CD4-positive, alpha-beta T cell (primary cell): ENCODE measurements at regions not wholly inside any gene's neighbourhood (a gene's known extent, or its start where the extent isn't known, plus 50 kb on each side); places are given as distances from the start of the nearest gene placed in this dataset.

ENCODE experiments used
- ATAC-seq: fragments of 200-7000 bp; cut with Tn5 transposase; one replicate; pipeline ENCODE4 v1.10.0; 2022; ENCODE audit warnings: mild to moderate bottlenecking; ENCODE audit not compliant: poor library complexity
- CTCF ChIA-PET: fragments of 350-600 bp; sonication (Branson Sonifier 250); formaldehyde crosslinking; loops from one replicate; lab custom pipeline; 2021; ENCODE audit warnings: antibody characterized with exemption, inconsistent platforms; lab: Charles Lee
- POLR2A ChIA-PET: fragments of 350-600 bp; sonication (Branson Sonifier 250); formaldehyde crosslinking; loops from one replicate; lab custom pipeline; 2021; ENCODE audit warnings: antibody characterized with exemption, inconsistent platforms; lab: Charles Lee
- DNase-seq, 14 experiments: peaks; one replicate each; pipeline ENCODE4 v3.0.0-alpha.2; 2013 to 2020; ENCODE audit warnings: mixed read lengths in 2 of 14
- H3K27ac ChIP-seq, 2 donors: one replicate each; pipeline versions ENCODE4 v1.5.1 to v1.7.0; 2013; ENCODE audit warnings: low read length in 2 of 2, low read depth in 1 of 2, mild to moderate bottlenecking in 1 of 2
- H3K27me3 ChIP-seq, 2 experiments: 1 replicate in 1 of 2; 2 replicates in 1 of 2; pipeline versions ENCODE4 v1.6.1 to v1.7.0; 2013; ENCODE audit warnings: low read length in 2 of 2, control low read depth in 1 of 2, mild to moderate bottlenecking in 1 of 2, moderate library complexity in 1 of 2; ENCODE audit not compliant: insufficient read depth in 2 of 2, control insufficient read depth in 1 of 2
- H3K36me3 ChIP-seq: one replicate; pipeline ENCODE4 v1.6.1; 2013; ENCODE audit warnings: low read length, control low read depth; ENCODE audit not compliant: insufficient read depth
- H3K4me1 ChIP-seq: one replicate; pipeline ENCODE4 v1.6.1; 2013; ENCODE audit warnings: low read length, control low read depth; ENCODE audit not compliant: insufficient read depth
- H3K4me3 ChIP-seq: one replicate; pipeline ENCODE4 v1.5.1; 2013; ENCODE audit warnings: mild to moderate bottlenecking, low read length, moderate library complexity
- H3K9me3 ChIP-seq, 2 experiments: 1 replicate in 1 of 2; 2 replicates in 1 of 2; pipeline versions ENCODE4 v1.6.1 to v1.7.0; 2013; ENCODE audit warnings: low read length in 2 of 2, mild to moderate bottlenecking in 2 of 2, control low read depth in 1 of 2, moderate library complexity in 1 of 2; ENCODE audit not compliant: control insufficient read depth in 1 of 2, insufficient read depth in 1 of 2
- H3K27ac Mint-ChIP-seq: one replicate; pipeline ENCODE4 v1.8.0; 2020; ENCODE audit warnings: mixed read lengths
- H3K27me3 Mint-ChIP-seq: one replicate; pipeline ENCODE4 v1.8.0; 2021; ENCODE audit warnings: mixed read lengths
- H3K36me3 Mint-ChIP-seq: one replicate; pipeline ENCODE4 v1.8.0; 2021; ENCODE audit warnings: low read depth, mixed read lengths
- H3K4me1 Mint-ChIP-seq: one replicate; pipeline ENCODE4 v1.8.0; 2021; ENCODE audit warnings: low read depth, mixed read lengths
- H3K4me3 Mint-ChIP-seq: one replicate; pipeline ENCODE4 v1.8.0; 2020; ENCODE audit warnings: mild to moderate bottlenecking, mixed read lengths
- H3K9me3 Mint-ChIP-seq: one replicate; pipeline ENCODE4 v1.8.0; 2020; ENCODE audit warnings: mixed read lengths
- CTCF ChIP-seq: fragments of 200-600 bp; IDR thresholded peaks from one replicate; pipeline ENCODE4 v1.8.0; 2022; ENCODE audit warnings: antibody characterized with exemption, mild to moderate bottlenecking
- intact Hi-C, 2 experiments: fragments of 100-400 bp; cut with DNase I in 1 of 2; cut with micrococcal nuclease in 1 of 2; formaldehyde crosslinking; loops; one replicate each; pipeline versions ENCODE4 v1.15.1 to v1.9.0; 2023 to 2025; cut with DNase I, micrococcal nuclease

GRCh38 chr20:54763366-54763765 is 288.0 kb downstream of the DOK5 start:
- H3K4me1 ChIP-seq: no peaks in the 10 kb centered on the region
- no peak overlapping the region for H3K27ac ChIP-seq
- peaks cover 3% of the 10 kb centered on the region for H3K9me3 Mint-ChIP-seq
- H3K4me3 ChIP-seq: no peak overlapping the region
- DNase-seq (no peak), ATAC-seq (no peak)
- no peak overlapping the region for H3K27ac Mint-ChIP-seq
- peaks cover 0 to 5% of the 10 kb centered on the region in 2 experiments for H3K9me3 ChIP-seq
- TF ChIP-seq CTCF: no peak
- no peak overlapping the region for H3K4me3 Mint-ChIP-seq
- ChIA-PET CTCF (no interaction called here), POLR2A (no interaction called here)
- no peaks in the 10 kb centered on the region for H3K27me3 ChIP-seq
- H3K4me1 Mint-ChIP-seq: no peaks in the 10 kb centered on the region
- intact Hi-C loops: no loop called here
- H3K36me3 ChIP-seq: no peaks in the 10 kb centered on the region
- H3K27me3 Mint-ChIP-seq: no peaks in the 10 kb centered on the region
- no peaks in the 10 kb centered on the region for H3K36me3 Mint-ChIP-seq

- no peak overlapping the region for H3K4me3 Mint-ChIP-seq
- H3K27ac Mint-ChIP-seq: no peak overlapping the region
- no peaks in the 10 kb centered on the region for H3K36me3 Mint-ChIP-seq
- no peaks in the 10 kb centered on the region for H3K4me1 Mint-ChIP-seq
- H3K27ac ChIP-seq: no peak overlapping the region
- peaks cover 0 to 5% of the 10 kb centered on the region in 2 experiments for H3K9me3 ChIP-seq
- no peaks in the 10 kb centered on the region for H3K36me3 ChIP-seq
- ChIA-PET CTCF (no interaction called here), POLR2A (no interaction called here)
- no peaks in the 10 kb centered on the region for H3K27me3 Mint-ChIP-seq
- peaks cover 8% of the 10 kb centered on the region for H3K9me3 Mint-ChIP-seq
- no peaks in the 10 kb centered on the region for H3K4me1 ChIP-seq
- no peak for TF ChIP-seq CTCF
- no peaks in the 10 kb centered on the region for H3K27me3 ChIP-seq
- no peak overlapping the region for H3K4me3 ChIP-seq
- ATAC-seq: no peak
- DNase-seq: no peak
- intact Hi-C loops: no loop called here
Observed at GRCh38 chr20:54759589-54759988, 284.2 kb downstream of the DOK5 start.

GRCh38 chr20:54746796-54747195 is 271.4 kb downstream of the DOK5 start:
- H3K9me3 ChIP-seq: no peaks in the 10 kb centered on the region
- Mint-ChIP-seq H3K36me3 (no peaks in the 10 kb centered on the region), H3K27me3 (no peaks in the 10 kb centered on the region), H3K4me1 (no peaks in the 10 kb centered on the region), H3K4me3 (no peak overlapping the region), H3K27ac (no peak overlapping the region), H3K9me3 (no peaks in the 10 kb centered on the region)
- no peaks in the 10 kb centered on the region for H3K27me3 ChIP-seq
- H3K36me3 ChIP-seq: no peaks in the 10 kb centered on the region
- TF ChIP-seq CTCF: no peak
- ChIA-PET POLR2A (no interaction called here), CTCF (no interaction called here)
- no peak for ATAC-seq
- DNase-seq: no peak
- H3K4me1 ChIP-seq: no peaks in the 10 kb centered on the region
- intact Hi-C loops: no loop called here
- no peak overlapping the region for H3K4me3 ChIP-seq
- no peak overlapping the region for H3K27ac ChIP-seq
